D721Med (cell line): ENCODE measurements at regions not wholly inside any gene's neighbourhood (a gene's known extent, or its start where the extent isn't known, plus 50 kb on each side); places are given as distances from the start of the nearest gene placed in this dataset.

Source experiments
- DNase-seq: peaks from one replicate; pipeline ENCODE4 v3.0.0; 2011; ENCODE audit warnings: low spot score; ENCODE audit not compliant: insufficient read length
- FAIRE-seq: peaks from 2 replicates; lab custom pipeline; 2011; peaks lifted over from hg19 to GRCh38; lab: Jason Lieb, UNC
- TF ChIP-seq, protein P1 (sequence below): IDR thresholded peaks from 2 replicates; pipeline ENCODE4 v1.5.1; 2012; ENCODE audit warnings: mild to moderate bottlenecking, control low read depth; ENCODE audit not compliant: insufficient read depth; ENCODE audit errors: missing control alignments

- FAIRE-seq (no peak), DNase-seq (no peak)
- TF ChIP-seq, protein P1, sequence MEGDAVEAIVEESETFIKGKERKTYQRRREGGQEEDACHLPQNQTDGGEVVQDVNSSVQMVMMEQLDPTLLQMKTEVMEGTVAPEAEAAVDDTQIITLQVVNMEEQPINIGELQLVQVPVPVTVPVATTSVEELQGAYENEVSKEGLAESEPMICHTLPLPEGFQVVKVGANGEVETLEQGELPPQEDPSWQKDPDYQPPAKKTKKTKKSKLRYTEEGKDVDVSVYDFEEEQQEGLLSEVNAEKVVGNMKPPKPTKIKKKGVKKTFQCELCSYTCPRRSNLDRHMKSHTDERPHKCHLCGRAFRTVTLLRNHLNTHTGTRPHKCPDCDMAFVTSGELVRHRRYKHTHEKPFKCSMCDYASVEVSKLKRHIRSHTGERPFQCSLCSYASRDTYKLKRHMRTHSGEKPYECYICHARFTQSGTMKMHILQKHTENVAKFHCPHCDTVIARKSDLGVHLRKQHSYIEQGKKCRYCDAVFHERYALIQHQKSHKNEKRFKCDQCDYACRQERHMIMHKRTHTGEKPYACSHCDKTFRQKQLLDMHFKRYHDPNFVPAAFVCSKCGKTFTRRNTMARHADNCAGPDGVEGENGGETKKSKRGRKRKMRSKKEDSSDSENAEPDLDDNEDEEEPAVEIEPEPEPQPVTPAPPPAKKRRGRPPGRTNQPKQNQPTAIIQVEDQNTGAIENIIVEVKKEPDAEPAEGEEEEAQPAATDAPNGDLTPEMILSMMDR: no peak
Measured at GRCh38 chr7:140269004-140269638, 92.3 kb upstream of the KDM7A start.

GRCh38 chr7:140267381-140268226 lies 90.8 kb upstream of the KDM7A start:
- FAIRE-seq: no peak
- TF ChIP-seq, protein P1: no peak
- DNase-seq: no peak

DNA sequence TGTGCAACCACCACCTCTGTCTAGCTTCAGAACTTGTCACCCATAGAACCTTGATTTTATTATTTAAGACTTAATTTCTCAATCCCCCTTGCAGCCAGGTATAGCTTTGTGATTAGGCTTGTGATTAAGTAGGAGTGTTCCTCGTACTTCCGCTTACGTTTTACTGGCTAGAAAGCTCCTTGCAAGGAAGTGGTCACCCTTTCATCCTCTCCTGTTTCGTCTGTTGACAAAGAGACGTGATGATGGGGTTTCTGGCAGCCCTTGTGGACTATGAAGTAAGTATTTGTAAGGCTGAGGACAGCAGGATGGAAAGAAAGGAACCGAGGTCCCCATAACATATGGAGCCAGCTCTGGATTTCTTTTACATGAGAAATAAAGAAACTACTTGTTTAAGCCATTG lies 86.5 kb upstream of the KDM7A start:
- TF ChIP-seq, protein P1: no peak
- DNase-seq: no peak
- no peak for FAIRE-seq

- TF ChIP-seq, protein P1: no peak
- no peak for FAIRE-seq
Measured at GRCh38 chr7:140262242-140262903, 85.6 kb upstream of the KDM7A start.

DNA sequence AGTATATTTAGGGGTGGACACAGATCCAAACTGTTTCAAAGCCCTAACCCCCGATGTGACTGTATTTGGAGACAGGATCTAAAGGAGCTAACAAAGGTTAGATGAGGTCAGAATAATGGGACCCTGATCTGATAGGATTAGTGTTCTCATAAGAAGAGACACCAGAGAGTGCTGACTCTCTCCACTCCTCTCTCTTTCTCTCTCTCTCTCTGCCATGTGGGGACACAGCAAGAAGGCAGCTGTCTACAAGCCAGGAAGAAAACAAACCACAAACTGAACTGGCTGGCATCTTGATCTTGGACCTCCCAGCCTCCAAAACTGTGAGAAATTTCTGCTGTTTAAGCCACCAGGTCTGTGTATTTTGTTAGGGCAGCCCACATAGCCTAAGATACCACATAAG lies 84.7 kb upstream of the KDM7A start:
- TF ChIP-seq, protein P1: no peak
- DNase-seq (no peak), FAIRE-seq (no peak)

More at GRCh38 chr7:140262242-140262903, 85.6 kb upstream of the KDM7A start:
- DNase-seq: no peak

DNA sequence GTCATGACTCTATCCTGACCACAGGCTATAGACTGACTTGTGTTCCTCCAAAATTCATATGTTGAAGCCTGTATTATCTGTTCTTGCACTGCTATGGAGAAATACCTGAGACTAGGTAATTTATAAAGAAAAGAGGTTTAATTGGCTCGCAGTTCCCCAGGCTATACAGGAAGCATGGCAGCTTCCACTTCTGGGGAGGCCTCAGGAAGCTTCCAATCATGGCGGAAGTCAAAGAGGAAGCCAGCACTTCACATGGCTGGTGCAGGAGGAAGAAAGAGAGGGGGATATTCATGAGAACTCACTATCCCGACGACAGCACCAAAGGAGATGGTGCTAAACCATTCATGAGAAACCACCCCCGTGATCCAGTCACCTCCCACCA lies 84.3 kb upstream of the KDM7A start:
- FAIRE-seq: no peak
- TF ChIP-seq, protein P1: no peak
- no peak for DNase-seq
